Dermis blood vessel endothelial cell (primary cell): ENCODE measurements at regions not wholly inside any gene's neighbourhood (a gene's known extent, or its start where the extent isn't known, plus 50 kb on each side); places are given as distances from the start of the nearest gene placed in this dataset.

Source experiments
- DNase-seq: peaks from one replicate; pipeline ENCODE4 v3.0.0; 2010

DNA sequence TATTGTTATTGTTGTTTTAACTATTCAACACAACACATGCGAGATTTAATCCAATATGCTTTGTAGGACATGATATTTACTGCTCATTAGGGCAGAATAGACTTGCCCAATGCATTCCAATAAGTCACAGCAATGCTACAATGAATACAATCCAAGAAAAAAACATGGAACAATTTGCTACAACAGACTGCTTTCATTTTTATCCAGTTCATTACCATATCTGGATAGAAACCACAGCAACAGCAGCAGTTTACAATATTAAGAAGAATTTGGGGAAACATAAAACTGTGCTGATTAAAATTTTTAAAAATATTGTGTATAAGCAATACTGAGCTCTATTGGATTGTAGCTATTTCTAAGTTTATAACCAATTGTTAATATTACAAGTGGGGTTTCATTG is 833.0 kb downstream of the DIAPH3 start:
- no peak for DNase-seq

DNA sequence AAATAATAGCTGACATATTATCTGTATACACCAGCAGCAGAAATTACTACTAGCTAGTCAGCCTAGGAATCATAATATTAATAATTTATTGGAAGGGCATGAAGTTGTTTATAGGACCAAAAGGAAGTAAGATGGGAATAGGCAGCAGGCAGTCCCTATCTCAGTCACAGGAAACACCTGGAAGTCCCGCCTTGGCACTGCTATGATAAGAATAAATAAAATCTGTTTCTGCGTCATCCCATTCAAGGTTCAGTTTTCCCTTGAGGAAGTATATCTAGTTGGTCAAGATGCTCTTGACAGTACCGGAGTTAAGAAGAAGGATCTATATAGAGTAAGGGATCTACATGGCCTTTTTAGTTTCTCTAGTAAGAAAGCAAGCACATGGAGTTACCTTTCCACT is 830.8 kb downstream of the DIAPH3 start:
- DNase-seq = peak; percentile 58

DNA sequence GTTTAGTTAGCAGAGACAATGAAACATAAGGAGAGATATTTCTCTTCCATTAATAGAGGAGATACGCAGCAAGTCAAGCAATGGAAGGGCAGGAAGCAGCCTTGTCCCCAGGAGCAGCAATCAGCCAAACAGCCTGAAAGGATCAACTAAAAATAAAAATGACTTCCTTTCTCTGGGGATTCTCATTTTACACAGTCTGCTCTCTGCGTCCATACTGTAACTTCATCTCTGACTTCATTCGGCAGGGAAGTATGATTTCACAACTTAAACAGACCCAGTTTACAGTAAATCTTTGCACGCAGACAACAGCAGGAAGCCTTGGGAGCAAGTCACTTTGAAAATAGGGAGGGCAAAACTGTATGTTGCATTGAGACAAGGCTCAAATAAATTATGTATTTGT is 826.7 kb downstream of the DIAPH3 start:
- DNase-seq = no peak

DNA sequence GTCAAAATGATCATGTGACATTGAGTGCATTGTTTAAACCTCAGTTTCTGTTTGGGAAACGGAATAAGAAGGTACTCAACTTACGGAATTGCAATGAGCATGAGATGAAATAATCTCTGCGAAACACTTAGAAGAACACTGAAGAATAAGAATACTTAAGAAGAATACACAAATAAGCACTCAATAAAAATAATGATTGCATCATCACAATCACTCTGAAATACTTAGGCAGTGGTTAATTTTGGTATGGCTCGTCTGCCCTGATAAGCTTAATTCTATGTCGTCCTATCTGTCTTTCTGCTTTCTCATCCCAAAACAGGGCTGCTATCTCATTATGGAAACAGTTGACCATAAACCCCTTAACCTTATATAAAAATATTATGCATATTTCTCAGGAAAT is 823.6 kb downstream of the DIAPH3 start:
- no peak for DNase-seq

DNA sequence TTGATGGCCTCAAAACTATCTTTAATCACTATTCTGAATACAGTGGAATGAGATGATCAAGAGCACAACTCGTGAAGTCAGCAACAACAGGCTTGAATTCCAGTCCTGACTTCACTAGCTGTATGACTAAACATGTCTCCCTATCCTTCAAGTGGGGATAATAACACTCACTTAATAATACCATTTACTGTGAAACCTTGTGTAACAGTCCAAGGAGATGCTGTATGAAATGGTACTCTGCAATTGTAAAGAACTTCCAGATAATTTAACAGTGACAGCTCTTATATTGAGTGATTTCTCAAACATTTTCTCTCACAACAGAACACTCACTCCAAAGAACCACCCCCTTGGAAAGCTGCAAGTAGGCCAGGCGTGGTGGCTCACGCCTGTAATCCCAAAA is 823.1 kb downstream of the DIAPH3 start:
- no peak for DNase-seq

DNA sequence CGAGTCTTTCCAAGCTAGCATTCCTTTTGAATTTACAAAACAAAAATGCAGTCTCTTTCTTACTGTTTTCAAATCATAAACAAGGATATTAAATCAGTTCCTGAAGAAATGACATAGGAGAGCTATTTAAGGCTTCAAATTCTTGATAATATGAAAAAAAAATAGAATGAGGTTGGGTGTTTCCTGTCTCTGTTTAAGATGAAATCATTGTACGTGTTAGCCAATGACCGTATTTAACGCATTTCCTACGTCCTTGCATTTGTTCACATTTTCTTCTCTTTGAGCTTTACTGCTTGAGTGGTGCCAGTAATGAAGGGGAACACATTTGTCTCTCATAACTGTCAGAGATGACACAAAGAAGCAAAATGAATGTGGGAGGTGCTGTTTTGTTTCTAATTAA is 821.3 kb downstream of the DIAPH3 start:
- DNase-seq = peak; percentile 60

DNA sequence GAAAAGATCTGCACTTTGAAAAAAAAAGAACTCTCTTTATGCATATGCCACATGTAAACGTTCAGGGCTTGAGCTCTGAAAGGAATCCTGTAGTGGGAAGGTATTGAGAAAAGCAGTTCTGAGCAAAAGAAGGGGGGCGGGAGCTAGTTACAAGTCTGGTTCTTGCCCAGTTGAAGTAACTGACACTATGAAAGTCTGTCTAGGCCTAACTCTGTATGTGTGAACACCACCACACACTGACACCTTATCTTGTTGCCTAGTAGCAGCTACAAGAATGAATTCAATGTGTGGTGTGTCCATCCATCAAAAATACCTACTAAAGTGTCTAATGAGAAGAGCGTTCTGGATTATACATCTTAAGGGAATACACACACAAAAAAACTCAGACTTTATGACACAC is 820.6 kb downstream of the DIAPH3 start:
- DNase-seq = no peak

DNA sequence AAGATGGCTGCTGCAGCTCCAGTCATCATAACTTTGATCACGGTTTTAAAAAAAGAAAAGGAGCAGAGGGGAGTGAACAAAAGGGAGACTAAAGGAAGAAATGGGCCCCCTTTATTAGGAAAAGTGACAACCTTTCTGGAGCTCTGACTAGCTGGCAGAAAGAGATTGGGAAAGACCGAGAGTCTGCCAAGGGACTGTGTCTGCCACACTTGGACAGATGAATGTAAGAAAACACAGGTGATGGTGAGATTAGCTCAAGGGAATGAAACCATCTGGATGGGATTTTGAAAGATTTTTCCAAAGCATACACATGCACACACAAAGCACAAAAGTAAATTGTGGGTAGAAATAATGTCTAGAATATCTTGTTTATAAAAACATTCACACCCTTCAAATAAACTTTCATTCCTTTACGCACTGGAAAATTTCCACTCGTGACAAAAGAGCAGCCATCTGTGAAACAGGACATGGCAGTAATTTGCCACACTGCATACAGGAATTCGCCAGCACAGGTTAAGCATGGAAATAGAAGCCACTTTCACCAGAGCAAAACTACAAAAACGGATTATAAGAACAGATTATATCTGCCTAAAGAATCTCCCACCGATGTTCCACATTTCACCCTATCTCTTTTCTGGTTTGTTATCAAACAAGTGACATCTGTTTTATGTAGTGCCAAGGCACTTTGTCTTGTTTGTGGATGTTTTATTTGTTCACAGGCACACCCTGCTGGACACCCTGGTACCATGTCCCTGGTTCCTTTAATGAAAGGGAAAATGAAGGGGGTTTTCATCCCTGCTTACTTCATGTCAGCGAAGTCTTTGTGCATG is 819.5 kb downstream of the DIAPH3 start:
- DNase-seq = no peak

DNA sequence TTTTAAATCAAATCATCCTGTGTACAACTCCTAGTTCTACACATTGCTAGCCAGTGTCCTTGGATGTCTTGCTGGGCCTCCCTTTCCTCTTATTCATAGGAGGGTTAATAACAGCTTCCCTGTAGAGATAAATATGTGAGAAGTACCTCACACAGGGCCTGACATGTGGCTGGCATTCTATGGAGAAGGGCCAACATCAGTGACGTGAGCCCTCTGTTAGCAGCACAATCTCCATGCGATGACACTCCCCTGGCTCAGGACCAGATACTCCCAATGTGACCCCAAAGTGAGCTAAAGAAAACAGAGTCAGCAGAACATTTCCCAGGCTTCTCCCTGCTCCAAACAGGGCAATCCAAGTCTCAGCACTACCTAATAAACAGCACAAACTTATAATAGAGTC is 818.4 kb downstream of the DIAPH3 start:
- DNase-seq = no peak

DNA sequence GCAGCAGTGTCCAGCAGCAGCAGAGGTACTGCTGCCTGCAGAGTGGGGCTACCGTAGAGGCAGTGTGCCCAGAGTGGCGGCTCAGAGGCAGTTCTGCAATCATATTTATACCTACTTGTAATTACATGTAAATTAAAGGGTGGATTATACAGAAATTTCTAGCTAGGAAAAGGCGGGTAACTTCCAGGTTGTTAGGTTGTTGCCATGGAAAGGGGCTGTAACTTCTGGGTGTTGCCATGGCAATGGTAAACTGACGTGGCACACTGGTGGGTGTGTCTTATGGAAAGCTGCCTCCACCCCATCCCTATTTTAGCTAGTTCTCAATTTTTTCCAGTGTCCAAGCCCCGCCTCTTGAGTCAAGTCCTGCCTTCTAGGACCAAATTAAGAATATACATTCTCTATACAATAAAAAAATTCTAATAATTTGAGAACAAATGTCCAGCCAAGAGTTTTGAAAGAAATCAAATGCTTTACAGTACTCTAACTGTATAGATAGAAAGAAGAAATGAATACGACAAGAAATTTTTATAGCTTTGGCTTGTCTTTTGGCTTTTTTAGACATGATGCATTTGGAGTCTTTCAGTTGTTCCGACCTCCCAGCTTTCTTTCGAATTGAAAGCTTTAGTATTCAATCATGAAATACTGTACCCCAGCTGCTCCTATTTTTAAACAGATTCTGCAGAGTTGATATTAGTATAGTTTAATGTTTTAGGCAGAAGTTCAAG is 816.6 kb downstream of the DIAPH3 start:
- DNase-seq = no peak

DNA sequence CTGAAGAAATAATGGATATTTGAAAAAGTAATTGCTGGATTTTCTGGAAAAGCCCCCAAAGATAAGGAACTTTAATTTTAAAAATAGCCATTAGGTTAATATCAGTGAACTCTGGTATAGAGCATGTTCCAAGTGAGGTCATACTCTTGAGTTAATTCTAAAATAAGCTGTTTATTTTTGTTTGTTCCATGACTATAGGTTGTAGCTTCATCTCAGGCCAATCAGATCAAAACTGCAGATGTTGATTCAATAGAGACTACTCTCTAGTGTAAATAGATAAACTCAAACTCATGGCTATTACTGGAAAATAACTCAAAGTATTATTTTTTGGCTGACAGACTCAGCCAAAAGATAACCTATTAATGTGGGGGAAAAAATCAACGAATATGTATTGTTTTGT is 815.1 kb downstream of the DIAPH3 start:
- DNase-seq = no peak

DNA sequence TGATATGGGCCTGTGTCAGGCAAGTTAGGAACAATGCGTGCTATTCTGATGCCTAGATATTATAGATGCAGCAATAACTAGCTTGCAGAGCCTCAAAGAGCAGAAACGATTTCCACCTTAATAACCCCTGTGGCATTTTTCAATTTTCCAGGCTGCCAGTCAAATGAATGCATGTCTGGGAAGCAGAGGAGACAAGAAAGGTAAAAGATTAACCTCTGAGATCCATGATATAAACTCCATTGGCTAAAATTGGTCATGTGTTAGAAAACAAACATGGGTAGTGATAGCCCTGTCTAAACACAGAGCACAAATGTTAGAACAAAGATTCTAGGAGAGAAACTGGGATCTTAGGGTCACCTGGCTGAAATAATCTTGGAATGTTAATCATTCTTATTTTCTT is 811.1 kb downstream of the DIAPH3 start:
- DNase-seq = no peak

DNA sequence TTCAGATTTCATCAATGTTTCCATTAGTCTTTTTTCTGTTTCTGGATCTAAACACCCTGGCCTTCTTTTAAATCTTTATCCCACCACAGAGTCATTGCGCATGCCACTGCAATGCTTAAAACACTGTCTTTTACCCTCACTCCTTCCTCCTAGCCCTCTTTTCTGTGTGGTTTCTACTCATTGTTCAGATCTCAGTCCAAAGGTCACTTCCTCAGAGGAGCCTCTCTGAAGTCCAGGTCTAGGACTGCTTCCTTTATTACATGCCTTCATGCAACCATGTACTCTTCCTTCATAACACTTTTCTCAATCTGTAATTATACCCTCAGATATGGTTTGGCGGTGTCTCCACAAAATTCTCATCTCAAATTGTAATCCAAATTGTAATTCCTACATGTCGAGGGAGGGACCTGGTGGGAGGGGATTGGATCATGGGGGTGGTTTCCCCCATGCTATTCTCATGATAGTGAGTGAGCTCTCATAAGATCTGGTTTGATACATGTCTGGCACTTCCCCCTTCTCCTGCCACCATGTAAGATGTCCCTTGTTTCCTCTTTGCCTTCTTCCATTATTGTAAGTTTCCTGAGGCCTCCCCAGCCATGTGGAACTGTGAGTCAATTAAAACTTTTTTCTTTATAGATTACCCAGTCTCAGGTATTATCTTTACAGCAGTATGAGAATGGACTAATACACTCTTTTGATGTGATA is 808.9 kb downstream of the DIAPH3 start:
- no peak for DNase-seq

DNA sequence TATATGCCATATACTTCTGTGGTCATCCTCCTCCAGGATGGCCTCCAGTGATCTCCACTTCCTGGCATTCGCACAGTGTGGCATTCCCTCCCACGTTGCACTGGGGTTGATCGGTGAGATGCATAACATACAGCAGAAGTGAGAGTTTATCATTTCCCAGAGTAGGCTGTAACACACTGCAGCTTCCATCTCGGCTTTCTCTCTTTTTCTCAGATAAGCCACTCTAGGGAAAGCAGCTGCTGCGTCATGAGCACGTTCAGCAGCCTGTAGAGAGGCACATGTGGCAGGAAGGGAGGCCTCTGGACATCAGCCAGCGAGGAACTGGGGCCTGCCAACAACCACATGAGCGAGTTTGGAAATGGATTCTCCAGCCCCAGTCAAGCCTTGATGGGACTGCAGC is 807.1 kb downstream of the DIAPH3 start:
- DNase-seq = peak; percentile 86

DNA sequence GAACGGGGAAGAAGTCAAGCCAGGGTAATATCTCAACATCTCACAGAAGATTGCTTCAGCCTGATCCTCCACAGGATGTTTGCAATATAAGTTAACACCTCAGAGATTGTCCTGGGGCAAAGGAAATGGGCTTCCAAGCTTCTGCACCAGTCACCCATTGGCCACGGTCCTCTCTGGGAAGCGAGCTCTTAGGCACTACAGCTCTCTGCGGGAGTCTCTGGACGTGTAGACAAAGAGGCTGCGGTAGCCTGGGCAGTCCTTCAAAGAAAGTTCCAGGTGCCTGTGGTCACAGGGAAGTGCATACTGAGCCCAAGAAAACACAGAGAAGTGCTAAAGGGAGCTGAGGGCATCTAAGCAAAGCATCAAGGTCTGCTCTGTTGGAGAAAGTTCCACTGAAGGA is 805.7 kb downstream of the DIAPH3 start:
- DNase-seq = no peak

DNA sequence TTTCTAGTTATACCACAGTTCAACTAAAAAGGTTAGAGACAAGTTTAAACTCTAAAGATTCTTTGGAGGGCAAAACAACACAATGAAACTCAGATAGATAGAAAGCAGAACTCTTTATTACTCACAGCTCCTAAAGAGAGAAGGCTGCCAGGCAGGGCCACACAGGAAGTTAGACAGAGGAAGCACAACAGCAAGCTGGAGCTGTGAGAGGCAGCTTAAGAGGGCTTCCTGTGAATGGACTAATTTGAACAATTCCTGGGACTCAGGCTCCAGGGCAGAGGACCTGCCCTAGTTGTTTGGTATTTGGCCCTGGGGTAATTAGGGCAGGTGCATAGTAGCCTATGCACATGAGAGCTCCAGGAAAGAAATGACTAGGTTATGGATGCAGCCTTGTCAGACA is 803.6 kb downstream of the DIAPH3 start:
- peak; percentile 44 for DNase-seq

DNA sequence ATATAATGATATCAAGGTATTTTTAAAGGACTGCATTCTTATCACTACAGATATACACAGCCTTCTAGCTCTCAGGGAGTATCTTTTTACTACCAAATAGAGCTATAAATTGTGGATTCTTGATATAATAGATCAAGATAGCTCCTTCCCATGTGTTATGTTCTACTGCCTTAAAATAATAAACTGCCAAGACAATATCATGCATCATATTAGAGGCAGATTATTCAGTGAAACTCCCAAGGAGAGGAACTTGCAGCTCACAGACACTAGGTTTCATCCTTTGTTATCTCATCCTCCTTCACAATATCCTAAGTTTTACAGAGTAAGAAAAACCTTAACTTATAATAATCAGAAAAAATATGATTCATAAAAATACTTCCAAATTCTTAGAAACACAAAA is 802.8 kb downstream of the DIAPH3 start:
- no peak for DNase-seq

DNA sequence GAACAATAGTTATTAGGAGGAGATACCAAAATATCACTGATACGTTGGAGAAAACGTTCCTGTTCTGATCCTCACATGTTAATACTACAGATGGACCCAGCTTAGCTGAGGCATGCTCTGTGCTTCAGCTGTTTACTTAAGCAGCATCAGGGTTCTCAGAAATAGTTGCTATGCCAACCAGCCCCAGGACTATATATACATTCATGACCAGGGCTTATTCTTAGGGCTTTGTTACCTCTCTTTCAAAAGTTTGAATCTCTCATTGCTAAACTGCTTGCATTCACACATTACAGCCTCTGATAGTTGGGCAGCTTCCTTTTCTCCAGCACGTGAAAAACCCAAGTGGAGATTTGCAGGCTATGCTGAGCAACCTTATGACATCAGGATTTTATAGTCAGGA is 800.4 kb downstream of the DIAPH3 start:
- DNase-seq = no peak

DNA sequence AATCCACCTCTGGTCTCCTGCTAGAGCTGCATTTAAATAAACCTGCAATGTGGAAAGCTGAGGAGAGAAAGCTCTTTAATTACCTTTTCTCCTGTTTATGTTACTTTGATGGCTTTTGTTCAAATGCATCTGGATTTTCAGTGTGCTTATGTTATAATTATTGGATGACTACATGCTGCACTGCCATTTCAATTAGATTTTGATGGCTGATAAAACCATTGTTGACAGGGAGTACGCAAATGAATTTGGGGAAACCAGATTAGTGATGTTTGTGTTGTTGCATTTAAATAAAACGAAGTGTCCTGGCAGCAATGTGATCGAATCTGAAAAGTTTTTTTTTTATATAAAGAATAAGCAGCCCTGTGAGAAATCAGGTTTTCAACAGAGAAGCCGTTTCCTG is 799.8 kb downstream of the DIAPH3 start:
- DNase-seq = no peak

DNA sequence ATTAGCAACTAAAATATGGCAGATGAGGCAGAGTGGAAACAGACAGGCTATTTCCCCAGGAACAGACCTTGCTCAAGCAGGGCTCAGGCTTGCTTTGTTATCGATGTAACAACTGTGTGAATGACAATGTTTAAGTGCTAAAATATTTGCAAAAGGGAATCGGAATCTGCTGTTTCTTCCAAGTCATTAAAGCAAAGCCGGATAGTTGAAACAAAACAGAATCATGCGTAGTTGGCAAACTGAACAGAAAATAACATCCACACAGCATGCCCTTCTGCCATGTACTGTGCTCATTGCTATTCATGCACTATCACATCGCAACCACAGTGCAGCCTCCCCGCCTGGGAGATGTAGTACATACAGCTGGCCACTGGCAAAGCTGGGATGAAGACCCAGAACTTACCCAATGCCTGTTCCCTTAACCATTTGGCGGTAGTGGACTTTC is 799.1 kb downstream of the DIAPH3 start:
- no peak for DNase-seq

DNA sequence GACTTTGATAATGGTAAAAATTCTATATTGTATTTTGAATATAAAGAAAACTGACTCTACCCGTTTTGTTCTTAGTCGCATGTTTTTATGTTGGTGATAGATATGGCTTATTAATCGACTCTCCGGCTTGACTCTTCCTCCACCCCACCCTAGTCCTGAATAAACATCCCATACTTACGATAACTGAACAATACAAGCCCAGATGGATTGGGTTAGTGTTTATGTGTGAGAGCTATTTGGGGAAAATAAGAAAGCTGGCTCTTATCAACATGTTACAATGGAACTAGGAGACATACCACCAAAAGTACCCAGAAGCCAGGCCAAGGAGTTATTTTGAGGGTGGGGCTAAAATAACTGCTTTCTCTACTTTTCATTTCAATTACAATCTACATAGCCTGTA is 796.3 kb downstream of the DIAPH3 start:
- DNase-seq = no peak

DNA sequence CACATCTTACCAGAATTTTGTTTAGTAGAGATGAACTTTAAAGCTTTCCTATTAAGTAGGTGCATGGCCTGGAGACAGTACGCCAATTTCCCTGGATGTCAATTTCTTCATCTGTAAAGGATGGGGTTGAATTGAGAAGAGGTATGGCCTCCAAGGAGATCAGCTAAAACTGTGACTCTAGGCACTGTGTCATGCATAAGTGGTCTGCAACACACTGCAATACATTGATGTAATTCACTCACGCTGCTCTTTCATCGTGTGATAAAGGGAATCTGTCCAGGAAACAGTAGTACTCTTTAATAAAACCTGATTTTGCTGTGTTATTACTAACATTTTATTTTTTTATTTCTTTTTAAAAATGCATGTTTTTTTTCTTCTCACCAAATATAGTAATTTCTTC is 795.8 kb downstream of the DIAPH3 start:
- DNase-seq = no peak

DNA sequence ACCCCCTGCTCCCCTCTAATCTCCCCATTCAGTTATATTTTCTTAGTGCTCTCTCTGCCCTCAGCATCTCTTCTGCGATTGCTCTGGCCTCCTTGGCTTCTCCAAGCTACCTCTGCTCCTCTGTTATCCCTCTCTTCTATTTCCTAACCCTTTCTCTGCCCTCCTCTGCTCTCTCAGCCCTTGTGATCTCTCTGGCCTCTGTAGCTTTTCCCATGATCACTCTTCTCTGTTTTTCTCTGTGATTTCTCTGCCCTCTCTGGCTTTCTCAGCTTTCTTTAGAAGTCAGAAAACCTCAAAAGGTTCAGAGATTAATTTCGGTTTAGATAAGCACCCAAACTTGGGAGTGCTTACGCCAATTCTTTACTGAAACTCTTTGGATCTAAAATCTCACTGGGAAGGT is 795.0 kb downstream of the DIAPH3 start:
- no peak for DNase-seq

DNA sequence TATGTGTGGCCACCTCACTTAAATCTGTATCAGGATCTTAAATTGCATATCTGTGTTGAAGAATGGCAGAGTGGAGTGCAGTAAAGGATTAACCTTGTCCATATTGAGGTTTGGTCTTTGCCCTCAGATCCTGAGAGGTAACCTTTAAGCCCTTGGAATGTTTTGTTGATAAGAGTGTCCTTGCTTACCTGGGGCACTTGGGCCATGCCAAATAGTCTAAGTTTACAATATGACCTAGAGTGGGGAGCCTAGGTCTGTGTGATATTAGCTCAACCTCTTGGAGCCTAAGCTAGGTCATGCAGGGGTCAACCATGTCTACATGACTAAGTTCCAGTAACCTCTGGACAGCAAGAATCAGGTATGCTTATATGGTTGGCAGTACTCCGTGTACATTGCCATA is 792.5 kb downstream of the DIAPH3 start:
- no peak for DNase-seq
